SK-N-SH treated with all-trans-retinoic acid at 6 μM for 48 hours (cell line): ENCODE measurements at regions not wholly inside any gene's neighbourhood (a gene's known extent, or its start where the extent isn't known, plus 50 kb on each side); places are given as distances from the start of the nearest gene placed in this dataset.

ENCODE experiments used
- ARNTL ChIP-seq: fragments of 450-650 bp; formaldehyde crosslinking; IDR thresholded peaks from 2 replicates; pipeline ENCODE4 v1.5.0; 2020; ENCODE audit warnings: low read depth, mild to moderate bottlenecking, moderate library complexity, borderline replicate concordance
- BACH2 ChIP-seq: fragments of 250-450 bp; sonication (Bioruptor Pico); IDR thresholded peaks from 2 replicates; pipeline ENCODE4 v1.9.0; 2021; ENCODE audit warnings: mild to moderate bottlenecking, borderline replicate concordance
- CSDC2 ChIP-seq: fragments of 250-450 bp; sonication (Bioruptor Pico); IDR thresholded peaks from 2 replicates; pipeline ENCODE4 v1.5.0; 2020; ENCODE audit warnings: mild to moderate bottlenecking, moderate library complexity
- ESRRG ChIP-seq: fragments of 250-450 bp; sonication (Bioruptor Pico); IDR thresholded peaks from 2 replicates; pipeline ENCODE4 v1.6.1; 2021; ENCODE audit warnings: mild to moderate bottlenecking
- ISL1 ChIP-seq: fragments of 250-450 bp; sonication (Bioruptor Pico); IDR thresholded peaks from 2 replicates; pipeline ENCODE4 v2.1.2; 2022; ENCODE audit warnings: mild to moderate bottlenecking, moderate library complexity
- PPARA ChIP-seq: fragments of 250-450 bp; sonication (Bioruptor Pico); IDR thresholded peaks from 2 replicates; pipeline ENCODE4 v1.5.0; 2020; ENCODE audit warnings: mild to moderate bottlenecking, borderline replicate concordance
- RARB ChIP-seq: fragments of 250-450 bp; sonication (Bioruptor Pico); IDR thresholded peaks from 2 replicates; pipeline ENCODE4 v1.8.0; 2021; ENCODE audit warnings: mild to moderate bottlenecking, moderate library complexity
- SNAI2 ChIP-seq: fragments of 250-450 bp; sonication (Bioruptor Pico); IDR thresholded peaks from 2 replicates; pipeline ENCODE4 v1.5.0; 2020; ENCODE audit warnings: mild to moderate bottlenecking, moderate library complexity
- TCF4 ChIP-seq: fragments of 250-450 bp; sonication (Bioruptor Pico); IDR thresholded peaks from 2 replicates; pipeline ENCODE4 v1.8.0; 2021; ENCODE audit warnings: mild to moderate bottlenecking, moderate library complexity, borderline replicate concordance
- TOX ChIP-seq: fragments of 250-450 bp; sonication (Bioruptor Pico); IDR thresholded peaks from 2 replicates; pipeline ENCODE4 v1.8.0; 2021; ENCODE audit warnings: mild to moderate bottlenecking, moderate library complexity, borderline replicate concordance
- ZFP30 ChIP-seq: fragments of 450-650 bp; formaldehyde crosslinking; IDR thresholded peaks from 2 replicates; pipeline ENCODE4 v1.5.0; 2022; ENCODE audit warnings: mild to moderate bottlenecking, moderate library complexity
- TF ChIP-seq, protein P1 (sequence below): fragments of 250-450 bp; sonication (Bioruptor Pico); IDR thresholded peaks from 2 replicates; pipeline ENCODE4 v1.8.0; 2020; ENCODE audit warnings: mild to moderate bottlenecking, moderate library complexity, borderline replicate concordance
- TF ChIP-seq, protein P2 (sequence below): fragments of 250-450 bp; sonication (Bioruptor Pico); IDR thresholded peaks from 2 replicates; pipeline ENCODE4 v1.5.0; 2020; ENCODE audit warnings: mild to moderate bottlenecking, moderate library complexity

- TF ChIP-seq, protein P1, sequence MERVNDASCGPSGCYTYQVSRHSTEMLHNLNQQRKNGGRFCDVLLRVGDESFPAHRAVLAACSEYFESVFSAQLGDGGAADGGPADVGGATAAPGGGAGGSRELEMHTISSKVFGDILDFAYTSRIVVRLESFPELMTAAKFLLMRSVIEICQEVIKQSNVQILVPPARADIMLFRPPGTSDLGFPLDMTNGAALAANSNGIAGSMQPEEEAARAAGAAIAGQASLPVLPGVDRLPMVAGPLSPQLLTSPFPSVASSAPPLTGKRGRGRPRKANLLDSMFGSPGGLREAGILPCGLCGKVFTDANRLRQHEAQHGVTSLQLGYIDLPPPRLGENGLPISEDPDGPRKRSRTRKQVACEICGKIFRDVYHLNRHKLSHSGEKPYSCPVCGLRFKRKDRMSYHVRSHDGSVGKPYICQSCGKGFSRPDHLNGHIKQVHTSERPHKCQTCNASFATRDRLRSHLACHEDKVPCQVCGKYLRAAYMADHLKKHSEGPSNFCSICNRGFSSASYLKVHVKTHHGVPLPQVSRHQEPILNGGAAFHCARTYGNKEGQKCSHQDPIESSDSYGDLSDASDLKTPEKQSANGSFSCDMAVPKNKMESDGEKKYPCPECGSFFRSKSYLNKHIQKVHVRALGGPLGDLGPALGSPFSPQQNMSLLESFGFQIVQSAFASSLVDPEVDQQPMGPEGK (CRISPR knock-in tag): no peak
- no peak for TF ChIP-seq RARB (CRISPR knock-in tag)
- TF ChIP-seq CSDC2 (CRISPR knock-in tag): no peak
- TF ChIP-seq, protein P2, sequence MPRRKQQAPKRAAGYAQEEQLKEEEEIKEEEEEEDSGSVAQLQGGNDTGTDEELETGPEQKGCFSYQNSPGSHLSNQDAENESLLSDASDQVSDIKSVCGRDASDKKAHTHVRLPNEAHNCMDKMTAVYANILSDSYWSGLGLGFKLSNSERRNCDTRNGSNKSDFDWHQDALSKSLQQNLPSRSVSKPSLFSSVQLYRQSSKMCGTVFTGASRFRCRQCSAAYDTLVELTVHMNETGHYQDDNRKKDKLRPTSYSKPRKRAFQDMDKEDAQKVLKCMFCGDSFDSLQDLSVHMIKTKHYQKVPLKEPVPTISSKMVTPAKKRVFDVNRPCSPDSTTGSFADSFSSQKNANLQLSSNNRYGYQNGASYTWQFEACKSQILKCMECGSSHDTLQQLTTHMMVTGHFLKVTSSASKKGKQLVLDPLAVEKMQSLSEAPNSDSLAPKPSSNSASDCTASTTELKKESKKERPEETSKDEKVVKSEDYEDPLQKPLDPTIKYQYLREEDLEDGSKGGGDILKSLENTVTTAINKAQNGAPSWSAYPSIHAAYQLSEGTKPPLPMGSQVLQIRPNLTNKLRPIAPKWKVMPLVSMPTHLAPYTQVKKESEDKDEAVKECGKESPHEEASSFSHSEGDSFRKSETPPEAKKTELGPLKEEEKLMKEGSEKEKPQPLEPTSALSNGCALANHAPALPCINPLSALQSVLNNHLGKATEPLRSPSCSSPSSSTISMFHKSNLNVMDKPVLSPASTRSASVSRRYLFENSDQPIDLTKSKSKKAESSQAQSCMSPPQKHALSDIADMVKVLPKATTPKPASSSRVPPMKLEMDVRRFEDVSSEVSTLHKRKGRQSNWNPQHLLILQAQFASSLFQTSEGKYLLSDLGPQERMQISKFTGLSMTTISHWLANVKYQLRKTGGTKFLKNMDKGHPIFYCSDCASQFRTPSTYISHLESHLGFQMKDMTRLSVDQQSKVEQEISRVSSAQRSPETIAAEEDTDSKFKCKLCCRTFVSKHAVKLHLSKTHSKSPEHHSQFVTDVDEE (CRISPR knock-in tag): no peak
- TF ChIP-seq ESRRG (CRISPR knock-in tag): no peak
- no peak for TF ChIP-seq PPARA (CRISPR knock-in tag)
- TF ChIP-seq BACH2 (CRISPR knock-in tag): no peak
- TF ChIP-seq ZFP30 (CRISPR knock-in tag): no peak
- TF ChIP-seq SNAI2 (CRISPR knock-in tag): no peak
- TF ChIP-seq TCF4 (CRISPR knock-in tag): no peak
- TF ChIP-seq ARNTL (CRISPR knock-in tag): no peak
- no peak for TF ChIP-seq TOX (CRISPR knock-in tag)
- TF ChIP-seq ISL1 (CRISPR knock-in tag): no peak
Observed at GRCh38 chr13:44101347-44102083, 221.8 kb downstream of the LACC1 start.
